Gastrocnemius medialis (tissue), 4 donors: ENCODE measurements at regions not wholly inside any gene's neighbourhood (a gene's known extent, or its start where the extent isn't known, plus 50 kb on each side); places are given as distances from the start of the nearest gene placed in this dataset.

ENCODE experiments used
- ATAC-seq, 2 donors: fragments of 150-250 bp; one replicate each; pipeline ENCODE4 v1.9.1; 2016
- DNase-seq, 2 donors: peaks; one replicate each; pipeline ENCODE4 v3.0.0-alpha.2; 2019
- H3K27ac ChIP-seq, 4 donors: fragments of 200-600 bp; sonication (generic); 1 replicate in 1 of 4; 2 replicates in 3 of 4; pipeline ENCODE4 v1.5.1; 2016 to 2018; ENCODE audit warnings: mild to moderate bottlenecking in 2 of 4, moderate library complexity in 1 of 4
- H3K27me3 ChIP-seq, 3 donors: fragments of 200-600 bp; sonication (generic) in 2 of 3; 1 replicate in 1 of 3; 2 replicates in 2 of 3; pipeline versions ENCODE4 v1.5.1 to v1.6.0; 2016 to 2019; ENCODE audit warnings: mild to moderate bottlenecking in 1 of 3, moderate library complexity in 1 of 3
- H3K36me3 ChIP-seq, 2 donors: fragments of 200-600 bp; sonication (generic) in 1 of 2; one replicate each; pipeline ENCODE4 v1.5.1; 2017 to 2018
- H3K4me1 ChIP-seq, 2 donors: fragments of 200-600 bp; sonication (generic) in 1 of 2; one replicate each; pipeline ENCODE4 v1.5.1; 2016 to 2017; ENCODE audit warnings: mild to moderate bottlenecking in 2 of 2
- H3K4me3 ChIP-seq, 4 donors: fragments of 200-600 bp; sonication (generic) in 3 of 4; 1 replicate in 1 of 4; 2 replicates in 3 of 4; pipeline ENCODE4 v1.5.1; 2016 to 2019; ENCODE audit warnings: mild to moderate bottlenecking in 2 of 4
- H3K9me3 ChIP-seq, 3 donors: fragments of 200-600 bp; sonication (generic) in 2 of 3; 1 replicate in 1 of 3; 2 replicates in 2 of 3; pipeline ENCODE4 v1.5.1; 2016 to 2019
- POLR2A ChIP-seq, 2 donors: fragments of 450-650 bp; IDR thresholded peaks; one replicate each; pipeline ENCODE4 v1.6.1; 2017; ENCODE audit warnings: antibody characterized with exemption in 2 of 2, mild to moderate bottlenecking in 2 of 2, moderate library complexity in 2 of 2
- in situ Hi-C, 4 donors: fragments of 200-750 bp; cut with MboI; loops; one replicate each; pipeline versions ENCODE4 v1.15.0 to v1.8.0; 2017; ENCODE audit warnings: low sequenced_read_pairs in 4 of 4
- intact Hi-C: fragments of 100-400 bp; cut with DNase I; formaldehyde crosslinking; loops from one replicate; pipeline ENCODE4 v1.15.1; 2023; ENCODE audit warnings: low total_unique reads
- TF ChIP-seq, protein P1 (sequence below), 5 experiments: fragments of 450-650 bp in 3 of 5; fragments of 200-600 bp in 2 of 5; sonication (generic) in 2 of 5; IDR thresholded peaks in 4 of 5; conservative IDR thresholded peaks in 1 of 5; 1 replicate in 4 of 5; 2 replicates in 1 of 5; pipeline ENCODE4 v1.5.1; 2016 to 2019; ENCODE audit warnings: antibody characterized with exemption in 5 of 5, mild to moderate bottlenecking in 3 of 5, moderate library complexity in 3 of 5

DNA sequence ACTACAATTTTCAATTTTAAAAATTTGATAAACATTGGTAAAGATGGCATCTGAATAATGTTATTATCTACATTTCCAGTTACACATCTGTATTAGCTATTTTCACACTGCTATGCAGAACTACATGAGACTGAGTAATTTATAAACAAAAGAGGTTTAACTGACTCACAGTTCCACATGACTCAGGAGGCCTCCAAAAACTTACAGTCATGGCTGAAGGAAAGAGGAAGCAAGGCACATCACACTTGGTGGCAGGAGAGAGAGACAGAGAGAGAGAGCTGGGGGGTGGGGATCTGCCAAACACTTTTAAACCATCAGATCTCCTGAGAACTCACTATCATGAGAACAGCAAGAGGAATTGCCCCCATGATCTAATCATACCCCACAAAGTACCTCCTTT lies 850.0 kb downstream of the LTN1 start:
- DNase-seq, result no peak
- TF ChIP-seq, protein P1, sequence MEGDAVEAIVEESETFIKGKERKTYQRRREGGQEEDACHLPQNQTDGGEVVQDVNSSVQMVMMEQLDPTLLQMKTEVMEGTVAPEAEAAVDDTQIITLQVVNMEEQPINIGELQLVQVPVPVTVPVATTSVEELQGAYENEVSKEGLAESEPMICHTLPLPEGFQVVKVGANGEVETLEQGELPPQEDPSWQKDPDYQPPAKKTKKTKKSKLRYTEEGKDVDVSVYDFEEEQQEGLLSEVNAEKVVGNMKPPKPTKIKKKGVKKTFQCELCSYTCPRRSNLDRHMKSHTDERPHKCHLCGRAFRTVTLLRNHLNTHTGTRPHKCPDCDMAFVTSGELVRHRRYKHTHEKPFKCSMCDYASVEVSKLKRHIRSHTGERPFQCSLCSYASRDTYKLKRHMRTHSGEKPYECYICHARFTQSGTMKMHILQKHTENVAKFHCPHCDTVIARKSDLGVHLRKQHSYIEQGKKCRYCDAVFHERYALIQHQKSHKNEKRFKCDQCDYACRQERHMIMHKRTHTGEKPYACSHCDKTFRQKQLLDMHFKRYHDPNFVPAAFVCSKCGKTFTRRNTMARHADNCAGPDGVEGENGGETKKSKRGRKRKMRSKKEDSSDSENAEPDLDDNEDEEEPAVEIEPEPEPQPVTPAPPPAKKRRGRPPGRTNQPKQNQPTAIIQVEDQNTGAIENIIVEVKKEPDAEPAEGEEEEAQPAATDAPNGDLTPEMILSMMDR (IDR thresholded peaks at IDR 0.05 in 4 of 5, conservative IDR thresholded peaks at IDR 0.05 in 1 of 5), result no peak
- no peak for TF ChIP-seq POLR2A (IDR thresholded peaks at IDR 0.05)

DNA sequence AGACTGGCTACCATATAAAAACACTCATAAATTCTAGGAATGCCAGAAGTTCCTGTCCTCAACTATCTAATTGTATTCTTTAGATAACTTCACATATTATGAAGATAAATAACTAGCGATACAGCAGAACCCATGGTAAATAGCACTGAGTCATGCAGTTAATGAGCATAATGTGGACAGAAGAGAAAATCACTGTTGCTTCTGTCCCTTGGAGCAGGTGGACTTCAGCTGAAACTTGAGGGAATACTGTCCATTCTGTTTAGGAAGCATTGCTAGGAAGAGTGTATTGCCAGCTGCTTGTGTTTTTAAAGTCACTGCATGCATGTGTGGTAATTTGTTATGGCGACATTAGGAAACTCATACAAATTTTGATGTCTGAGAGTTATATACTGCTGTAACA lies 854.4 kb downstream of the LTN1 start:
- DNase-seq, result no peak
- in situ Hi-C loops, result no loop called here
- H3K27ac ChIP-seq, result no peak overlapping the region
- ATAC-seq, result no peak
- H3K27me3 ChIP-seq, result no peaks in the 10 kb centered on the region
- H3K36me3 ChIP-seq, result no peaks in the 10 kb centered on the region
- H3K4me1 ChIP-seq, result no peaks in the 10 kb centered on the region
- intact Hi-C loops, result no loop called here
- TF ChIP-seq POLR2A (IDR thresholded peaks at IDR 0.05), result no peak
- TF ChIP-seq, protein P1 (IDR thresholded peaks at IDR 0.05 in 4 of 5, conservative IDR thresholded peaks at IDR 0.05 in 1 of 5), result no peak
- H3K9me3 ChIP-seq, result no peaks in the 10 kb centered on the region
- no peak overlapping the region for H3K4me3 ChIP-seq

More for the DNA sequence above, 850.0 kb downstream of the LTN1 start:
- Histone ChIP-seq H3K9me3 (no peaks in the 10 kb centered on the region), H3K36me3 (no peaks in the 10 kb centered on the region), H3K4me3 (no peak overlapping the region), H3K27ac (no peak overlapping the region), H3K27me3 (no peaks in the 10 kb centered on the region), H3K4me1 (no peaks in the 10 kb centered on the region)
- intact Hi-C loops, result no loop called here
- no peak for ATAC-seq
- in situ Hi-C loops, result no loop called here

DNA sequence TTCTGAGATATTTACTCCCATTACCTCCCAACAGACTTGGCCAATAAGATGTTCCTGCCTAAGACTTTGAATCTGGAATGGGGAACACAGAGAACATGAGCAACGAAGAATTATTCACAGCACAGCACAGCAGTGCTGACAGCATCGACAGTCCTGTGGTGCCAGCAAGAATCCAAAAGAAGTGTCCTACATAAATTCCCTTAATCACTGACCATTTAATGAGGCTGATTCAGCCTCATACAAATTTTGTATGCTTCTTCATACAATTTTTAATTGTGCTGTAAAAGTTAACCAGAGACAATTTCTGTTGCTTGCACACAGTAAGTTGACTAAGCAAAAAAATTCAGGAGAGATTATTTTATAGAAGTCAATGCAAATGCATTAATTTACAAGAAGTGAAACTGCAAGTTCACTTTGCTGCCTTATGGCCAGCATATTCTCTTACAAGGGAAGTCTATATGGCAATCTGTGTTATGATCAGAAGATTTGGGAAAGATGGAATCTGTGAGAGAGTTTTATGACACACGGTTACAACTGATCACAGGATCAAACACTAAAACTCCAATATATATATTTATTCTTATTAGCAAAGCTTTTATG lies 855.9 kb downstream of the LTN1 start:
- ATAC-seq (no peak), DNase-seq (no peak)
- Histone ChIP-seq H3K4me1 (no peaks in the 10 kb centered on the region), H3K27me3 (no peaks in the 10 kb centered on the region), H3K27ac (no peak overlapping the region), H3K36me3 (no peaks in the 10 kb centered on the region), H3K9me3 (no peaks in the 10 kb centered on the region), H3K4me3 (no peak overlapping the region)
- TF ChIP-seq, protein P1 (IDR thresholded peaks at IDR 0.05 in 4 of 5, conservative IDR thresholded peaks at IDR 0.05 in 1 of 5), result no peak
- TF ChIP-seq POLR2A (IDR thresholded peaks at IDR 0.05), result no peak
- in situ Hi-C loops, result no loop called here
- intact Hi-C loops, result no loop called here

DNA sequence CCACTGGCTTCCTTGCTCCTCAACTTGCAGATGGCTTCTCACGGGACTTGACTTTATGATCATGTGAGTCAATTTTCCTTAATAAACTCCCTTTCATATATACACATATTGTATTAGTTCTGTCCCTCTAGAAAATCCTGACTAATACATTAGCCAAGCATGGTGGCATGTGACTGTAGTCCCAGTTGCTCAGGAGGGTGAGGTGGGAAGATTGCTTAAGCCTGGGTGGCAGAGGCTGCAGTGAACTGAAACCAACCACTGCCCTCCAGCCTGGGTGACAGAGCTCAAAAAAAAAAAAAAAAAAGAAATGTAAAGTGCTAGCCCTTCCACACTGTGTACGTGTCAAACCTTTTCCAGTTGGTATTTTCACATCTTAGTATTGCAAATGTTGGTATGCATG lies 857.0 kb downstream of the LTN1 start:
- H3K27me3 ChIP-seq, result no peaks in the 10 kb centered on the region
- ATAC-seq (peak in 1 of 2 donors; percentile 73), DNase-seq (no peak)
- TF ChIP-seq, protein P1 (IDR thresholded peaks at IDR 0.05 in 4 of 5, conservative IDR thresholded peaks at IDR 0.05 in 1 of 5), result no peak
- H3K36me3 ChIP-seq, result no peaks in the 10 kb centered on the region
- intact Hi-C loops (no loop called here), in situ Hi-C loops (no loop called here)
- H3K4me3 ChIP-seq, result no peak overlapping the region
- H3K4me1 ChIP-seq, result no peaks in the 10 kb centered on the region
- H3K9me3 ChIP-seq, result no peaks in the 10 kb centered on the region
- H3K27ac ChIP-seq, result no peak overlapping the region

DNA sequence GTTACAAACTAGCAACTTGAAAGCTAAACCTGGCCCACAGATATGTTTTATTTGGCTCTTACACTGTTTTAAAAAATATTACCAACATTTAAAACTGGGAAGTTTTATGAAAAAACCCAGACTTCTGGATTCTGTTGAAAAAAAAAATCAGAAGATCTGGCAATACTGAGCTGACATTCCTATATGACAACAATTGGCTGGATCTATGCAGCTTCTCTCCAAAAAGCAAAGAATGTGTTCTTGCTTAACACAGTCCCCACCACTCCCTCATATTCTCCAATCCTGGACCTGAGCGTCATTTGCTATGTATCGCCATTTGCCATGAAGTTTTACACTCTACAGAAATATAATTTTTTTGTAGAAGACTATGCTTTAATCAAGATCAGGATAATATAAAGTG lies 859.6 kb downstream of the LTN1 start:
- TF ChIP-seq, protein P1 (IDR thresholded peaks at IDR 0.05 in 4 of 5, conservative IDR thresholded peaks at IDR 0.05 in 1 of 5), result no peak
- TF ChIP-seq POLR2A (IDR thresholded peaks at IDR 0.05), result no peak
- H3K4me1 ChIP-seq, result no peaks in the 10 kb centered on the region
- in situ Hi-C loops (no loop called here), intact Hi-C loops (no loop called here)
- no peaks in the 10 kb centered on the region for H3K9me3 ChIP-seq
- no peak overlapping the region for H3K4me3 ChIP-seq
- no peak for ATAC-seq
- no peaks in the 10 kb centered on the region for H3K36me3 ChIP-seq
- no peak overlapping the region for H3K27ac ChIP-seq
- no peak for DNase-seq
- no peaks in the 10 kb centered on the region for H3K27me3 ChIP-seq
